Suprapubic skin (tissue), 4 donors: ENCODE measurements at regions not wholly inside any gene's neighbourhood (a gene's known extent, or its start where the extent isn't known, plus 50 kb on each side); places are given as distances from the start of the nearest gene placed in this dataset.

Experiments
- POLR2A ChIP-seq, 2 donors: fragments of 450-650 bp; IDR thresholded peaks; one replicate each; pipeline ENCODE4 v1.6.1; 2017; ENCODE audit warnings: antibody characterized with exemption in 2 of 2, mild to moderate bottlenecking in 2 of 2, moderate library complexity in 2 of 2
- POLR2AphosphoS5 ChIP-seq, 3 donors: sonication (generic); formaldehyde crosslinking; IDR thresholded peaks; one replicate each; pipeline ENCODE4 v1.6.1; 2017; ENCODE audit warnings: antibody characterized with exemption in 3 of 3
- TF ChIP-seq, protein P1 (sequence below), 2 donors: fragments of 200-600 bp in 1 of 2; fragments of 450-650 bp in 1 of 2; sonication (generic) in 1 of 2; IDR thresholded peaks; one replicate each; pipeline ENCODE4 v1.5.1; 2016 to 2019; ENCODE audit warnings: antibody characterized with exemption in 2 of 2, mild to moderate bottlenecking in 1 of 2, moderate library complexity in 1 of 2

DNA sequence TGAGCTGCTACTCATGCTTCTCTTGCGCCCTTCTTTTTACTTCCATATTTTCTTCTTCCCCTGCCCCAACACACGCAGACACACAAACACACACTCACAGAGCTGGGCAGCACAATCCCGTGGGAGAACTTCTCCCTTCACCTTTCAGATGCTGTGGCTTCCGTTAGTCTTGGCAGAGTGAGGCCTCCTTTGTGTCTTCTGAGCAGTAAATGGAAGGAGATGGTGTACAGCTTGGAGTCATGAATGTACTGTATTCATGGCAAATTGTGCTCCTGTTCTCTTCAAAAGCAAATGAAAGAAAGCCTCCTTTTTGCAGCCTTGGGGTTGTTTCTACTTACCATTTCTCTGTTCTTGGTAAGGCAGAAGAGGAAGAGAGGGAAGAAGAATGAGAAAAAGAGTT is 456.6 kb upstream of the TLE4 start:
- TF ChIP-seq, protein P1, sequence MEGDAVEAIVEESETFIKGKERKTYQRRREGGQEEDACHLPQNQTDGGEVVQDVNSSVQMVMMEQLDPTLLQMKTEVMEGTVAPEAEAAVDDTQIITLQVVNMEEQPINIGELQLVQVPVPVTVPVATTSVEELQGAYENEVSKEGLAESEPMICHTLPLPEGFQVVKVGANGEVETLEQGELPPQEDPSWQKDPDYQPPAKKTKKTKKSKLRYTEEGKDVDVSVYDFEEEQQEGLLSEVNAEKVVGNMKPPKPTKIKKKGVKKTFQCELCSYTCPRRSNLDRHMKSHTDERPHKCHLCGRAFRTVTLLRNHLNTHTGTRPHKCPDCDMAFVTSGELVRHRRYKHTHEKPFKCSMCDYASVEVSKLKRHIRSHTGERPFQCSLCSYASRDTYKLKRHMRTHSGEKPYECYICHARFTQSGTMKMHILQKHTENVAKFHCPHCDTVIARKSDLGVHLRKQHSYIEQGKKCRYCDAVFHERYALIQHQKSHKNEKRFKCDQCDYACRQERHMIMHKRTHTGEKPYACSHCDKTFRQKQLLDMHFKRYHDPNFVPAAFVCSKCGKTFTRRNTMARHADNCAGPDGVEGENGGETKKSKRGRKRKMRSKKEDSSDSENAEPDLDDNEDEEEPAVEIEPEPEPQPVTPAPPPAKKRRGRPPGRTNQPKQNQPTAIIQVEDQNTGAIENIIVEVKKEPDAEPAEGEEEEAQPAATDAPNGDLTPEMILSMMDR (IDR thresholded peaks at IDR 0.05) = no peak
- TF ChIP-seq POLR2AphosphoS5 (IDR thresholded peaks at IDR 0.05) (no peak), POLR2A (IDR thresholded peaks at IDR 0.05) (no peak)
